ENCODE measurements at regions not wholly inside any gene's neighbourhood (a gene's known extent, or its start where the extent isn't known, plus 50 kb on each side); places are given as distances from the start of the nearest gene placed in this dataset.
"Not testable (repeated sequence)": the region's sequence is repeated elsewhere in the genome, so short reads cannot be mapped to it uniquely, and the experiment has no call there.

- DNase-seq (ENCODE audit: low read depth in 2 of 2), result no peak
Measured at GRCh38 chr11:64428693-64429092, 69.7 kb downstream of the RPS6KA4 start.

DNA sequence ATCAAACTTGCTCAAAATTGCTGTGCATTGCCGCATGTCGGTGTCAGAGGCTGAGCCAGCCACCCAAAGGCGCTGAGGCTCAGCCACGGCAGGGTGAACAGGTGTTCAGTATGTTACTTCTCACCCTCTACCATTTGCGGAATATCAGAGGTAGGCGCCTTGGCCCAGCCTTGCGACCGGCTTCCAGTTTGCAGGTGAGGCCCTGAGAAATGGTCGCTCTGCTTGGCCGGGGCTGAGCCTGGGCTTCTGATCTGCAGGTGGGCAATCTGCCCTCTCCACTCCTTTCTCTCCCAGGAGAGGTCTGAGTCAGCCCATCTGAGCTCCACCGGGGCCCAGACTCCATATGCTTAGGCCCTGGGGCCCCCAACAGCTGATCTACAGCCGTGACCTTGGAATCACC lies 71.0 kb downstream of the RPS6KA4 start:
- no peak for DNase-seq (ENCODE audit: low read depth in 2 of 2)

- DNase-seq (ENCODE audit: low read depth in 2 of 2), result no peak
Measured at GRCh38 chr11:64430645-64431044, 71.7 kb downstream of the RPS6KA4 start.

- no peak for DNase-seq (ENCODE audit: low read depth in 2 of 2)
Measured at GRCh38 chr11:64436000-64436399, 77.0 kb downstream of the RPS6KA4 start.

GRCh38 chr11:64437426-64437825 lies 78.5 kb downstream of the RPS6KA4 start:
- no peak for DNase-seq (ENCODE audit: low read depth in 2 of 2)

GRCh38 chr11:64438986-64439771 lies 80.2 kb downstream of the RPS6KA4 start:
- DNase-seq (ENCODE audit: low read depth in 2 of 2), result no peak

DNA sequence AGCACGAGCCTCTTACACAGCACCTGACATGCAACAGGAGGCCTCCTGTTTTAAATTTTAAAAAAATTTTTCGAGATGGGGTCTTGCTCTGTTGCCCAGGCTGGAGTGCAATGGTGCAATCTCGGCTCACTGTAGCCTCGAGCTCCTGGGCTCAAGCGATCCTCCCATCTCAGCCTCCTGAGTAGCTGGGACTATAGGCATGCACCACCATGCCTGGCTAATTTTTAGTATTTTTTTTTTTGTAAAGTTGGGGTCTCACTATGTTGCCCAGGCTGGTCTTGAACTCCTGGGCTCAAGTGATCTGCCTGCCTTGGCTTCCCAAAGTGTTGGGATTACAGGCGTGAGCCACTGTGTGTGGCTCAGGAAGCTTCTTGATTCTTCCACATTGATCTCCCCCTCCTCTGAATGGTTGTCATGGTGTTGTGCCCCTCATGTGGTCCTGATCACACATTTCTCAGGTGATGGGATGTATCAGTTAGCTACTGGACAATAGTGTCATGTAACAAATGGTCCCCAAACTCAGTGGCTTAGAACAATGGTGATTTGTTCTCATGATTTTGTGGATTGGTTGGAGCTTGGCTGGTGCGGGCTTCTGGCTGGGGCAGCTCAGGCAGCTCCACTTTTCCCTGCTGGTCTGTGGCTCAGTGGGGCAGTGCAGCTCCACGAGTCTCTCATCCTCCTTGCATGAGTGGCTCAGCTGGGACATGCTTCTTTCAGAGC lies 81.0 kb downstream of the RPS6KA4 start:
- not testable (repeated sequence) for DNase-seq (ENCODE audit: low read depth in 2 of 2)

- DNase-seq (ENCODE audit: low read depth in 2 of 2), result no peak
Measured at GRCh38 chr11:64441127-64441526, 82.2 kb downstream of the RPS6KA4 start.

GRCh38 chr11:64443001-64443400 lies 84.0 kb downstream of the RPS6KA4 start:
- DNase-seq (ENCODE audit: low read depth in 2 of 2), result no peak

GRCh38 chr11:64444838-64445441 lies 86.0 kb downstream of the RPS6KA4 start:
- DNase-seq (ENCODE audit: low read depth in 2 of 2), result no peak

DNA sequence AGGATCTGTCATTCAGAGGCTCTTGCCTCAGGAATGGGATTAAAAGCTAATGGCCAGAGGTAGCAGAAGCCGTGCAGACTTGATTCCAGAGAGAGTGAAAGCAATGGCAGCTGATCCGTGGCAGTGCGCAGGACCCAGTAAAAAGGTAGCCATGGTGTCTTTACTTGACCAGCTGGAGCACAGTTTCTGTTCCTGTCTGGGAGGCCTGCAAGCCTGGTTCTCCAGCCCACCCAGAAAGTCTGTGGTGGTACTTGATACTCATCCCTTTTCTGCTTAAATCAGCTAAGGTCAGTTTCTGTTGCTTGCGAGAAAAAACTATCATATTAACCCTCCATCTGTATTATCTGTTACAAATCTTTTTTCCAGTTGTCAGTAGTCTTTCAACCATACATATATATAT lies 86.7 kb downstream of the RPS6KA4 start:
- no peak for DNase-seq (ENCODE audit: low read depth in 2 of 2)

GRCh38 chr11:64447831-64448598 lies 89.1 kb downstream of the RPS6KA4 start:
- DNase-seq (ENCODE audit: low read depth in 2 of 2), result no peak

DNA sequence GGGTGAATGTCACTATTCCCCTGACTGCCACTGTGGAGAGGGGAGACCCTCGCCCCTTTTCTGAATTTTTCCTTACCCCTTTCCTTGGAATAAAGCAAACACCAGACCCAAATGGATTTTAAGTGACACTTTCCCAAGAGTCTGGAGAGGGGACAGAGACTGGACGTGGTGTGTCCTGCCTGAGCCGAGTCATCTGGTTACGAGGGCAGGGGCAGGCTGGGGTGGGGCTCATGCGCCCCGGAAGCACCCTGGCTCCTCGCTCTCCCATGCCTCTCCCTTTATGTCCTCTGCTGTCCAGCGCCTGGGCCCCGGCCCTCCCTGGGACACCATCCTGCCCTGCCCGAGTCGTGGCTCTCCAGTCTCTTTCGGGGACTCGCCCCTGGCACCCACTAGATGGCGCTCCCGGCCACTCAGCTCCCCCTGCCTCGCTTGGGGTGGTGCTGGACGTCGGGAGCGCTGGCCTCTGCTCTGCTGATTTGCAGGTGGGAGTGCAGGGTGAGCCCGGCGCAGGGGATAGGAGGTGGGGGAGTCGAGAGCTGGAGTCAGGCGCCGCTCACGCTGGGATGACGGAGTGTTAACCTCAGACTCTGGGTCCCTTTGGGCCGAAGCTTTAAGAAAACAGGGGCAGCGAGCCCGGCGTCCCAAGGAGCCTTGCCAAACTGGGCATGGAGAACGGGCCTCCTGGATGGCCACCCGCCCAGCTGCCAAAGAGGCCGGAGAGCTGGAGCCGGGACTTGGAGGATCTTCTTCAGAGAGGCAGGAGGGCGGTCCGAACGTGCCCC lies 89.8 kb downstream of the RPS6KA4 start:
- DNase-seq (ENCODE audit: low read depth in 2 of 2), result peak; percentile 63 to 72

GRCh38 chr11:64449381-64450167 lies 90.6 kb downstream of the RPS6KA4 start:
- DNase-seq (ENCODE audit: low read depth in 2 of 2), result peak; percentile 50 to 68

GRCh38 chr11:64450168-64450560 lies 91.2 kb downstream of the RPS6KA4 start:
- no peak for DNase-seq (ENCODE audit: low read depth in 2 of 2)

DNA sequence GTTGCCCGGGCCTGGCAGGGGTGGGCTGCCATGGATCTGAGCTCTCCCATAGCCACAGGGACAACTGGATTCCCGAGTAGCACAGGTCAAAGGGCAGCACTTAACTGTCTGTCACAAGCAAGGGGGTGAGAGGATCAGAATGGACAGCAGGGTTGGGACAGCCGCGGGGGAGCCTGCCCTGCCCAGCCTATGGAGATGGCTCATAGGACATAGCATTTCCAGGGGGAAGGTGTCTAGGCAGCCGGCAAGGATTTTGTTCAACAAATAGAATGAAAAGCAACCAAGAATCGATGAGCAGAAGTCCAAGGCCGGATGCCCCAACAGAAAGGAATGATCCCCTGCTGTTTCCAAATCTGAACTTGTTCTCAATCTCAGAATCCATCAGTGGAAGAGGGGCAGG lies 92.9 kb downstream of the RPS6KA4 start:
- DNase-seq (ENCODE audit: low read depth in 2 of 2), result no peak

DNA sequence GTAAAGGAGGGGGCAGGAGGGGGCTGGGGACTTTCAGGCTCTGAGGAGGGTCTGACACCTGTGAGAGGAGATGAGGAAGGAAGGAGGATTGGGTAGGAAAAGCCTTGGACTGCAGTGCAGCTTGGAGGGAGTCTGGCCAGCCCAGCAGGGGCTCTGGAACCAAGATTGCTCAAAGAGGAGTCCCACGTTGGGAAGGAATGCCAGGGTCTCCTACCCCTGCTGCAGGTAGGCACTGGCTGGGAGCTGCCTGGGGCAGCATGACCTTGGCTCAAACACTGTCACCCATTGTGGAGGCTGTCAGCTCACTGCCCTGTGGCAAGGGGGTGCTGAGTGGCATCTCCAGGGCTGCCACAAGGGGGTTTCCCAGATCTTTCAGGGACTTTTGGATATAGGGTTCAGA lies 94.5 kb downstream of the RPS6KA4 start:
- no peak for DNase-seq (ENCODE audit: low read depth in 2 of 2)

DNA sequence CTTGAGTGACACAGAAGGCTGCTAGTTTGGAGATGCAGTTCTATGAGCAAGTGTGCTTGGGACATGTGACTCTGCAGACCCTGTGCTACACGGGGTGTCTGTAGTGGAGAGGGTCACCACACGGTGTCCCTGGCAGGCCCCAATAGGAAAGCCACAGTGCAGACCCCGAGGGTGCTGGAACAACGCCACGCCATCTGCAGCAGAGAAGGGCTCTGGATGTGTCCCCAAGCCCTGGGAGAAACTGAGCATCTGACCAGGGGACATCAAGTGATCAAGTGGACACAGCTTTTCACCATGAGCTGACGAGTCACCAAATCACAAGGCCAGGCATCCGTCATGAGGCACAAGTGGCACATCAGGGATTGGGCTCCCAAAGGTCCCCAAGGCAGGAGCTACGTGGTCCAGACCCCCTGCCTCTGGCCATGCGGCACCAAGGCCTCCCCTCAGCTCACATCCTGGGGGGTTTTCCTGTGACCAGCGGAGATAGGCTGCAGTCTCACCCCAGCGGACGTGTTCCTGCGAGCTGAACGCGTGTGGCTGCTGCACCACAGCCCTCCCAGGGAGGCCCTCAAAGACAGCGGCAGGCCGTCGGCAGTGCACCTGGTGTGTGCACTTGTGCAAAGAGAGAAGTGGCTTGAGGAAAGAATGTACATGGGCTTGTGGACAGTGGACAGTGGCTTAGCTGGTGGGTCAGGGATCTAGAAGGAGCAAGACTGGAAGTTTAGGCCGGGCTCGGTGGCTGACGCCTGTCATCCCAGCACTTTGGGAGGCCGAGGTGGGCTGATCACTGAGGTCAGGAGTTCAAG lies 96.7 kb downstream of the RPS6KA4 start:
- no peak for DNase-seq (ENCODE audit: low read depth in 2 of 2)

GRCh38 chr11:64456509-64457320 lies 97.8 kb downstream of the RPS6KA4 start:
- DNase-seq (ENCODE audit: low read depth in 2 of 2), result no peak

All from stimulated activated CD8-positive, alpha-beta memory T cell treated with anti-CD3 and anti-CD28 coated beads, Interleukin-2, amount 100 ng/mL, for 48 hours (primary cell).